HG03097 (cell line): ENCODE measurements at regions not wholly inside any gene's neighbourhood (a gene's known extent, or its start where the extent isn't known, plus 50 kb on each side); places are given as distances from the start of the nearest gene placed in this dataset.
"Not testable (repeated sequence)": the region's sequence is repeated elsewhere in the genome, so short reads cannot be mapped to it uniquely, and the experiment has no call there.

Experiments used
- ATAC-seq: cut with Tn5 transposase; IDR thresholded peaks from one replicate; pipeline ENCODE4 v1.9.1; 2021; ENCODE audit not compliant: unreplicated experiment, low FRiP score

GRCh38 chr12:61137677-61138414 is 1122.4 kb upstream of the USP15 start:
- no peak for ATAC-seq

GRCh38 chr12:61138415-61138759 is 1121.8 kb upstream of the USP15 start:
- no peak for ATAC-seq

GRCh38 chr12:61161961-61162360 is 1098.2 kb upstream of the USP15 start:
- no peak for ATAC-seq

- ATAC-seq = no peak
Observed at GRCh38 chr12:61188801-61189595, 1071.2 kb upstream of the USP15 start.

- no peak for ATAC-seq
Observed at GRCh38 chr12:61213646-61214045, 1046.6 kb upstream of the USP15 start.

- ATAC-seq = no peak
Observed at GRCh38 chr12:61220337-61220736, 1039.9 kb upstream of the USP15 start.

- no peak for ATAC-seq
Observed at GRCh38 chr12:61232040-61232439, 1028.2 kb upstream of the USP15 start.

GRCh38 chr12:61250303-61250702 is 1009.9 kb upstream of the USP15 start:
- ATAC-seq = no peak

GRCh38 chr12:61251076-61251475 is 1009.1 kb upstream of the USP15 start:
- no peak for ATAC-seq

GRCh38 chr12:61254225-61254624 is 1006.0 kb upstream of the USP15 start:
- ATAC-seq = no peak

GRCh38 chr12:61264294-61264693 is 995.9 kb upstream of the USP15 start:
- ATAC-seq = not testable (repeated sequence)

GRCh38 chr12:61267474-61267873 is 992.7 kb upstream of the USP15 start:
- ATAC-seq = no peak

- no peak for ATAC-seq
Observed at GRCh38 chr12:61272441-61272840, 987.8 kb upstream of the USP15 start.

- no peak for ATAC-seq
Observed at GRCh38 chr12:61282790-61283575, 977.2 kb upstream of the USP15 start.

GRCh38 chr12:61290473-61290872 is 969.7 kb upstream of the USP15 start:
- ATAC-seq = no peak

- no peak for ATAC-seq
Observed at GRCh38 chr12:61291647-61292046, 968.6 kb upstream of the USP15 start.

- not testable (repeated sequence) for ATAC-seq
Observed at GRCh38 chr12:61294011-61294410, 966.2 kb upstream of the USP15 start.

- ATAC-seq = no peak
Observed at GRCh38 chr12:61301817-61302216, 958.4 kb upstream of the USP15 start.

GRCh38 chr12:61302282-61302681 is 957.9 kb upstream of the USP15 start:
- ATAC-seq = no peak

- ATAC-seq = no peak
Observed at GRCh38 chr12:61308220-61308619, 952.0 kb upstream of the USP15 start.

GRCh38 chr12:61311413-61311812 is 948.8 kb upstream of the USP15 start:
- no peak for ATAC-seq
